ENCODE measurements at regions not wholly inside any gene's neighbourhood (a gene's known extent, or its start where the extent isn't known, plus 50 kb on each side); places are given as distances from the start of the nearest gene placed in this dataset.

DNA sequence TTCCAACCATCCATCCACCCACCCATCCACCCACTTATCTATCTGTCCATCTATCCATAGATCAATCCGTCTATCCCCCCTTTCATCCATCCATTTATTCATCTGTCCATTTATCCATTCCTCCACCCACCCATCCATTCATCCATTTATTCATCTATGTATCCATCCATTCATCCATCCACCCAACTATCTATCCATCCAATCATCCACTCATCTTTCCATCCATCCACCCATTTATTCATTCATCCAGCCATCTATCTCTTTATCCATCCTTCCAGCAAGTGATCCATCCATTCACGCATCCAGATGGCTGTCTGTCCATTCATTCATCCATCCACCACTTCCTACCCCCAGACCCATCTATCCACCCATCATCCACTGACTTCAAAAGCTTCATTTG, 84.0 kb upstream of the CD99 start:
- Histone ChIP-seq H3K9ac (ENCODE audit: low read length) (no peak overlapping the region), H2AFZ (ENCODE audit: low read depth, low read length) (no peak overlapping the region), H3K79me2 (replicated peaks; ENCODE audit: insufficient read depth, low read length) (no peaks in the 10 kb centered on the region), H3K27me3 (ENCODE audit: insufficient read depth, low read depth, low read length) (peaks cover 3% of the 10 kb centered on the region), H3K9me2 (ENCODE audit: insufficient read depth, low read length) (no peaks in the 10 kb centered on the region), H3K36me3 (ENCODE audit: insufficient read depth, low read length) (no peaks in the 10 kb centered on the region), H3K4me2 (ENCODE audit: low read length) (no peak overlapping the region), H3F3A (ENCODE audit: insufficient read depth, low read length, poor library complexity, severe bottlenecking) (no peaks in the 10 kb centered on the region), H3K4me3 (ENCODE audit: low read length) (no peak overlapping the region), H4K20me1 (ENCODE audit: insufficient read depth) (no peaks in the 10 kb centered on the region), H3K27ac (ENCODE audit: low read length) (no peak overlapping the region), H3K9me3 (ENCODE audit: low read length) (no peaks in the 10 kb centered on the region)
- TF ChIP-seq REST (IDR thresholded peaks at IDR 0.05; ENCODE audit: borderline replicate concordance) (no peak), EP300 (conservative IDR thresholded peaks at IDR 0.05; ENCODE audit: poor library complexity, severe bottlenecking) (no peak), EZH2 (IDR thresholded peaks at IDR 0.05; ENCODE audit: borderline replicate concordance, insufficient read depth, low read length, poor library complexity, severe bottlenecking) (no peak), TAF1 (IDR thresholded peaks at IDR 0.05; ENCODE audit: low read depth) (no peak), CTCF (IDR thresholded peaks at IDR 0.05; ENCODE audit: poor library complexity, severe bottlenecking) (no peak), POLR2AphosphoS5 (IDR thresholded peaks at IDR 0.05) (no peak)

DNA sequence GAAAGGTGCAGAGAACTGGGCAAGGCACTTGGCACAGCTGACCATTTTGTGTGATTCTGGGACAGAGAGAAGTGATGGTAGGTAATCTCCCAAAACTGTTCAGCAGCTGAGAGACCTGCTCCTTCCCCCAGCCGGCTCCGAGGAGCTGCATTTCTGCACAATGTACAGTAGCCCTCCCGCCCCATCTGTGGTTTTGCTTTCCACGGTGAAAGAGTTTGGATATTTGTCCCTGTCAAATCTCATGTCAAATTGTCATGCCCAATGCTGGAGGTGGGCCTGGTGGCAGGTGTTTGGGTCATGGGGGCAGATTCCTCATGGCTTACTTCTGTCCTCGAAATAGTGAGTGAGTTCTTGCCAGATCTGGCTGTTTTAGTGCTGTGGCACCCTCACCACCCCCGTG, 90.5 kb upstream of the CD99 start:
- H3K27me3 ChIP-seq (ENCODE audit: insufficient read depth, low read depth, low read length), result no peaks in the 10 kb centered on the region
- no peaks in the 10 kb centered on the region for H3K9me2 ChIP-seq (ENCODE audit: insufficient read depth, low read length)
- no peak overlapping the region for H3K4me3 ChIP-seq (ENCODE audit: low read length)
- H3K9me3 ChIP-seq (ENCODE audit: low read length), result no peaks in the 10 kb centered on the region
- no peaks in the 10 kb centered on the region for H3K36me3 ChIP-seq (ENCODE audit: insufficient read depth, low read length)
- no peaks in the 10 kb centered on the region for H4K20me1 ChIP-seq (ENCODE audit: insufficient read depth)
- H3F3A ChIP-seq (ENCODE audit: insufficient read depth, low read length, poor library complexity, severe bottlenecking), result no peaks in the 10 kb centered on the region
- no peak overlapping the region for H3K27ac ChIP-seq (ENCODE audit: low read length)
- H3K9ac ChIP-seq (ENCODE audit: low read length), result no peak overlapping the region
- no peak overlapping the region for H3K4me2 ChIP-seq (ENCODE audit: low read length)
- H2AFZ ChIP-seq (ENCODE audit: low read depth, low read length), result no peak overlapping the region
- TF ChIP-seq SMC3 (conservative IDR thresholded peaks at IDR 0.05; ENCODE audit: poor library complexity) (no peak), MXI1 (conservative IDR thresholded peaks at IDR 0.05; ENCODE audit: poor library complexity, severe bottlenecking) (no peak), EP300 (conservative IDR thresholded peaks at IDR 0.05; ENCODE audit: poor library complexity, severe bottlenecking) (no peak), RAD21 (conservative IDR thresholded peaks at IDR 0.05) (no peak), CTCF (IDR thresholded peaks at IDR 0.05; ENCODE audit: poor library complexity, severe bottlenecking) (no peak), POLR2AphosphoS5 (IDR thresholded peaks at IDR 0.05) (no peak), REST (IDR thresholded peaks at IDR 0.05; ENCODE audit: borderline replicate concordance) (no peak), EZH2 (IDR thresholded peaks at IDR 0.05; ENCODE audit: borderline replicate concordance, insufficient read depth, low read length, poor library complexity, severe bottlenecking) (no peak), TAF1 (IDR thresholded peaks at IDR 0.05; ENCODE audit: low read depth) (no peak)
- H3K79me2 ChIP-seq (replicated peaks; ENCODE audit: insufficient read depth, low read length), result no peaks in the 10 kb centered on the region
